22Rv1 (cell line): ENCODE measurements at regions not wholly inside any gene's neighbourhood (a gene's known extent, or its start where the extent isn't known, plus 50 kb on each side); places are given as distances from the start of the nearest gene placed in this dataset.

Experiments
- CTCF ChIP-seq: fragments of 450-650 bp; IDR thresholded peaks from 2 replicates; pipeline ENCODE4 v1.5.1; 2017; ENCODE audit warnings: mild to moderate bottlenecking
- ZFX ChIP-seq: fragments of 450-650 bp; IDR thresholded peaks from 2 replicates; pipeline ENCODE4 v1.6.1; 2017; ENCODE audit warnings: antibody characterized with exemption, borderline replicate concordance

GRCh38 chr9:24073007-24073592 lies 247.1 kb upstream of the ELAVL2 start:
- TF ChIP-seq CTCF (no peak), ZFX (no peak)
